GM12873 (cell line): ENCODE measurements at regions not wholly inside any gene's neighbourhood (a gene's known extent, or its start where the extent isn't known, plus 50 kb on each side); places are given as distances from the start of the nearest gene placed in this dataset.

ENCODE experiments used
- CTCF ChIP-seq: IDR thresholded peaks from 2 replicates; pipeline ENCODE4 v1.5.1; 2012; ENCODE audit warnings: low read depth, mild to moderate bottlenecking, moderate library complexity, low read length, control low read depth; ENCODE audit not compliant: insufficient read depth; ENCODE audit errors: missing control alignments

- TF ChIP-seq CTCF: no peak
Observed at GRCh38 chr6:148213366-148213765, 129.3 kb upstream of the SASH1 start.

GRCh38 chr6:148214667-148215066, 128.0 kb upstream of the SASH1 start:
- no peak for TF ChIP-seq CTCF

- TF ChIP-seq CTCF: no peak
Observed at GRCh38 chr6:148217051-148217450, 125.6 kb upstream of the SASH1 start.

GRCh38 chr6:148217921-148218320, 124.7 kb upstream of the SASH1 start:
- TF ChIP-seq CTCF: no peak

- TF ChIP-seq CTCF: no peak
Observed at GRCh38 chr6:148218542-148219258, 123.9 kb upstream of the SASH1 start.

- no peak for TF ChIP-seq CTCF
Observed at GRCh38 chr6:148221196-148221979, 121.2 kb upstream of the SASH1 start.

- no peak for TF ChIP-seq CTCF
Observed at GRCh38 chr6:148222376-148222775, 120.3 kb upstream of the SASH1 start.
